HG02852 (cell line): ENCODE measurements at regions not wholly inside any gene's neighbourhood (a gene's known extent, or its start where the extent isn't known, plus 50 kb on each side); places are given as distances from the start of the nearest gene placed in this dataset.

ENCODE experiments used
- ATAC-seq: cut with Tn5 transposase; IDR thresholded peaks from one replicate; pipeline ENCODE4 v1.9.1; 2021; ENCODE audit warnings: mild to moderate bottlenecking, moderate library complexity; ENCODE audit not compliant: unreplicated experiment

DNA sequence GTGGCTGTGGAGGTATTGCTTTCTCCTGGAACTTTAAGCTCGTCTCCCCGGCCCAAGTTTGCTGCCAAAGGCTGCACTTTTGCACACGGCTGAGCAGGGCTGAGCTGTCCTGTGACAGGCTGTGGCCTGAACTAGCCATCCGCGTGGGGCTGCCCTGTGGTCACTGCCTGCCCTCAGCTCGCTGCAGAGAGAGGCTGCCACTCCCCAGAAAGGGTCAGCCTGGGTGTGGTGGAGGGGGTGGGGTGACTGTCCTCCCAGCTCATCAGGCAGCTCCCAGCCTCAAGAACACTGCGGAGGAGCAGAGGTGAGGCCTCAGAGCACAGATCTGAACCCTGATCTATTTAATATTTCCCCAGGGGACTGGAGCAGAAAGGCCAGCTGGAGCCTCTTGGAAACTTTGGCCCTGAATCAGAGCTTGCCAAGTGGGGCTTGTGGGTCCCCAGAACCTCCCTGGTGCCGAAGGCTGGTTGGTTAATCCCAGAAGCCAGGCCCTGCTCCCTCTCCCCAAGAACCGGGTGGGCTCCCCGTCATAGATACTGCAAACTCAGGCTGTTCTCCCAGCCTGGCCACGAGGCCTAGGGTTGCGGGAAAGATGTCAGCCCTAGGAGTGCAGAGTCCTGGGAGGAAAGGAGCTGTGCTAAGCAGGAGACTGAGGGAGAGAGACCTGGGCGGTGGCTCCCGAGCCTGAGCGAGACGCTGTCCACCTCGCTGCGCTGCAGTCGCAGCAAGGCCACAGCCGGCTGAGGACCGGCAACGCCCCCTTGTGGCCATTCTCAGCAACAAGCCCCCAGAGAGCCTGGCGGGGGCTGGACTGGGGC is 125.1 kb upstream of the IPO9 start:
- ATAC-seq, result peak; percentile 56

DNA sequence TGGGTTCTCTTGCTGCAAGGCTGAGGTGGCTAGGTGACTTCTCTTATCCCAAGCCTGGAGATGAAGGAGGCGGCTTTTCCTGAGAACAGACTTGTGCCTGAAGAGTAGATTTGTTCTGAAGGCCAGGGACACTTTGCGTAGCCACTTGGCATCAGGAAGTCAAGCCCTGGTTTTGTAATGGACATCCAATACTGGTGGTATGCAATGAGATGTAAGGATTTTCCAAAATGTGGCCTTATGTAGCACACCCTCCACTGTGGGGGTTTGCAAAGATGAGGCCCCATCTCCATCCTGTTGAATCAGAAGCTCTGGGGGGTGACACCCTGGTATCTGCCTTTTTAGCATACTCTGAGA is 124.5 kb upstream of the IPO9 start:
- ATAC-seq, result no peak

DNA sequence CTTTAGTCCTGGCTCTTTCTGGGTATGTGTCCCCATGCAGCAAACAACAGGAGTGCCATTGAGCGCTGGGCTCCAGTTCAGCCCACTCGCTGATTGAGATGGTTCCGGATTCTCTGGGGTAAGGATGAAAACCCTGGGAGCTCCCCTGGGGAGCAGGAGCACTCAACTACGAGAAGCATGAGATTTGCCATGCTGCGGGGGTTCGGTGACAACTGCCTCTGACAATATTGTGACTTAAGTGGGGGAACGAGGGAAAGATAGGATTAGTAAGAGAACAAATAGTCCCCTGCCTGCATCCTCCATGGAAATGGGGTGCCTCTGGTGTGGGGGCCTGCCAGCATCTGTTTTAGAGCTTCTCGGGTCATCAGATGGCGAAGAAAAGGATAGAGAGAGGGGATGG is 123.6 kb upstream of the IPO9 start:
- no peak for ATAC-seq

DNA sequence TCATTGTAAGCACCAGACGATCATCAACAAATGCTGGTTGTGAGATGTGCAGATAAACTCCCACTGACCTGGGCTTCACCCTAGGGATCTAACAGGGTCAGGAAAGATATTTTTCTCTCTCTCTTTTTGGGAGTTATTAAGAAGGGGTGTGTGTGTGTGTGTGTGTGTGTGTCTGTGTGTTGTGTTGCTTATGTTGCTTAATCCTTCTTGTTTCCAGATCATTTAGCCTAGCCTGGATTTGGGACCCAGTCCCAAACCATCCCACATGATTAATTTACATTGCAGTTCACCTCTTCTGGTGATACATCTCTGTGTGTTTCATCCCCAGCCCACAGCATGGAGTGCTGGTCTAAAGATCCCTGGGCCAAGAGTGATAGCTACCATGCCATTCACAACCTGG is 122.8 kb upstream of the IPO9 start:
- ATAC-seq, result no peak

DNA sequence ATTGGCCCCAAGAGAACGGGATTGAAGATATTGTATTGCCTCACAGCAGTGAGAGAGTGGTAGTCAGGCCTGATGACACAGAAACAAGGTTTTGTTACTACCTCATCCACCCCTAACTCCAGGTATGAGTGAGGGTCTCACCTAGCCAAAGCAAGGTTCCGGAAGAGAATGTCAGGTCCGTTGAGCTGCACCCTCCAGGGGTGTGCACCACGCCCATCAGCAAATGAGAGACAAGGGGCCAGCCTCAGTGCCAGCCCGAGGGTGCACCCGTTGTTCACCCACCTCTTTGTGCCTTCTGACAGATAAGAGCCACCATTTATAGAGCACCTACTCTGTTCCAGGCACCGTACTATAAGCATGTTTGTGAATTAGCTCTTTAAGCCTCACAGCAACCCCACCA is 121.9 kb upstream of the IPO9 start:
- ATAC-seq, result no peak

DNA sequence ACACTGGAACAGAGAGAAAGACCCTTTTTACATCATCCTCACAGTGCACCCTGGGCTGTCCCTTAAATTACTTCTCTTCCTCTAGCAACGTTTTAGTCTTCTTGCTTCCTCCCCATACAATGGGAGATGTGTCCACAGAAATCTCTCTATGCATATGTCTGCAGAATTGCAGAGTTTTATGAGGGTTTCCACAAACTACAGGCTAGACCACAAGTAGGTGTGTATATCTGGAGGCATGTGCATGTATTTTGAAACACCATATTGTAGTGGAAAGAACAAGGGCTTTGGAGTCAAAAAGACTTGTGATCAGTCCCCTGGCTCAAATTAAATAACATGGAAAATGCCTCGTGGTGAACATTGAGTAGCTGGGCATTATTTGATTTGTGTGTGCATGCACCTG is 121.3 kb upstream of the IPO9 start:
- no peak for ATAC-seq

DNA sequence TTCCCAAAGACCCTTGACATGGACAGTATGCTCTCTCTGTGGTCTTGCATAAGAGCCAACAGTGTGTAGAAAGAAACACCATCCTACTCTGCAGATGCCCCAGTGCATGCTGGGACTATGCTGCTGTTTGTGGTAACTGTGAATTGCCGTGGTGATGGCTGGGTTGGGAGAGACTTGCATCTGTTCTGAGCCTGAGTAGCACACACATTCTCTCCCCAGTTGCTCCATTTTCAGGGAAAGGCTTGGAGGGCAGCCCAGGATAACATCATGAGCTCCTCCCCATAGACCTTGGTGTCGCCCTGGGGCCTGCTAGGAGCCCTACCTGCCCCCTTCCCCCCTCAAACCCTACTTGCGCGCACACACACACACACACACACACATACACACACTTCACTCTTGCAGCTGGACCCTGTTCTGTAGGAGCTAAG is 120.9 kb upstream of the IPO9 start:
- ATAC-seq, result no peak

DNA sequence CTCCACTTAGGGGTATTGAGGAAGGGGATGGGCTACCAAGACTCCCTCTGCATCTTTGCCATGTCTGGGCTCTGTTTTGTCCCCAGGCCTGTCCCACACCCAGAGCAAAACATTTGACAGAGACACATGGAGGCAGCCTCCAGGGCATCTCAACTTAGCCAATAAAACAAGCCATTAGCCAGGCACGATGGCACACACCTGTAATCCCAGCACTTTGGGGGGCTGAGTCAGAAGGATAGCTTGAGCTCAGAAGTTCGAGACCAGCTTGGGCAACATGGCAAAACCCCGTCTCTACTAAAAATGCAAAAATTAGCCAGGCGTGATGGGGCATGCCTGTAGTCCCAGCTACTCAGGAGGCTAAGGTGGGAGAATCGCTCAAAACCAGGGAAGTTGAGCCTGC is 120.3 kb upstream of the IPO9 start:
- no peak for ATAC-seq

DNA sequence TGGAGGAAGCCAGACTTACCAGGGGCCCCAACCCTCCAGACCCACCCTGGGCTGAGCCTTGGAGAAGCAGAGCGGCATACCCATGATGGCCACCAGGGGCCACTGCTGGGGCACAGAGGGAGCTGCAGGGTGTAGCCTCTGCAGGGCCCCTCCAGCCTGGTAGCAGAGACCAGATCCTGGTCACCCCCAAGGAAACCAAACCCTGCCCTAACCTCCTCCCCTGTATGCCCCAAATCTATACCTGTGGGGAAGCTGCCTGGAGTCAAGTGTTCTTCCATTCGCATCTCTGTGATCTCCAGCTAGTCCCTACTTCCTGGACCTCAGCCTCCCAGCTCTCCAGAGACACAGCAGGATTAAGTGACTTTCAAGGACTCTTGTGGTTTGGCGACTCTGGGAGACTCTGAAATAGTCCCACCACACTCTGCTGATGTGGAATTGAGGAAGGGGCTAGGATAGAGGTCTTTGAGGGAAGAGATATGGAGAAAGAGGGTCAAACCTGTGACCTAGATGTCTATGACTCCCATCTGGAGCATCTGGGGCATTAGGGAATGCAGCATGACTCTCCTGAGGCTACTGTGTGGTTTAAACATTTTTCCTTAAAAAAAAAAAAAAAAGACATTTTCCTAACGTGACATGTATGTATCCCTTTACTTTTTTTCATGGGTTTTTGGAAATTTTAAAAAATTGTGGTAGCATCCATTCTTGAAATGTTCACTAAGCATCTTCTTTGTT is 119.2 kb upstream of the IPO9 start:
- peak; percentile 81 for ATAC-seq

DNA sequence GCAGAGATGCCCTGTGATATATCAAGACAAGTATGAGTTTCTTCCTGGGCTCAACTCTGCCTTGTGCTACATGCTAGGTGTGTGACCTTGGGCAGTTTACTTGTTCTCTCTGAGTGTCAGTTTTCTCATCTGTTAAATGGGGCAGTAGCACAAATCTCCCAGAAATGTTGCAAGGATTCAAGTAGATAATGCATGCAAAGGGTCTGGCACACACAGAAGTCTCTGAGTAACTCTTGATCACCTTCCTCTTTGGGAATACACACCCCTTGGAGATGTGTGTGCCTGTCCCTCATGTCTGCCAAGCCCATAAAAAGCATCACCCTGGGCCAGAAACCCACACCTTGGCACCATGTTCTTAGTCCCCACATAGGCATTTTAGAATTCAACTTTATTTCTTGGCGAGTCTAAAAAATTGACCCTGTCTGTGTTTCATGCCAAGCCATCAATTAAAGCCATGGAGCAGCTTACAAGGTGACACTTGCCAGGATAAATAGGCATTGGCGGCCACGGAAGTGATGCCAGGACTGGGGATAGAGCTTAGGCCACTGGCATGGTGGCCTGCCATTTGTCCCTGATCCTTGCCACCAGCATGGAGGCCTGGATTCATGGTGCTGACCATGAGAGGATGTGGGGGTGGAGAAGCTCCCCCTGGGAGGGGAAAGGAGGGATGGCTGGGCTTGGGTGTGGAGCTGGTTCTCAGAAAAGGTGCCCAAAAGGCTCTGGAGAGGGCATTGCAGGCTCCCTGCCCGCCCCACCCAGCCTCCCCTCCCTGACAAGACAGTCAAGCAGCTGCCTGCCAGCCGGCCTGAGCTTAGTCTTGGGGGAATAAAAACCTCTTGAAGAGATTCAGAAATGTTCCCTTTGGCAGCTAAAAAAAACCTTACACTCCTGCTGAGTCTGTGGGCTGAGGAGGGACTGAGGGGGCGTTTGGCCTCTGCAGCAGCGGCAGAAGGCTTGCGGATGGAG is 118.0 kb upstream of the IPO9 start:
- ATAC-seq, result no peak

DNA sequence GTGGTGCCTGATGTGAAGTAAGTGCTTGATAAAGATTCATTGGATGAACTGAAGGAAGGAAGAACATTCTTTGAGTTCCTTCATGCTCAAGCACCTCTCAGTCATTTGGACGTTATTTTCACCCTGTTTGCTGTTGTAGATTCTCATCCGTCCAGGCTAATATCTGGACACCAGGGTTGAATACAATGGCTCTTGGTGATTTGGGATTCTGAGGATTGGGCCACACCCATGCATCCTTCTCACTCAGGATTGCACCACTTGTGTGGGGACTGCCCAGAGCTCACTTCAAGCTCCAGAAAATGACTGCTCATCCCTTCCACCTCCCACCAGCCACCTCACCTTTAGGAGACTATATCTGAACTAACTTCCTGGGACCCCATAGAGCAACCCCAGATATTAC is 117.1 kb upstream of the IPO9 start:
- no peak for ATAC-seq

DNA sequence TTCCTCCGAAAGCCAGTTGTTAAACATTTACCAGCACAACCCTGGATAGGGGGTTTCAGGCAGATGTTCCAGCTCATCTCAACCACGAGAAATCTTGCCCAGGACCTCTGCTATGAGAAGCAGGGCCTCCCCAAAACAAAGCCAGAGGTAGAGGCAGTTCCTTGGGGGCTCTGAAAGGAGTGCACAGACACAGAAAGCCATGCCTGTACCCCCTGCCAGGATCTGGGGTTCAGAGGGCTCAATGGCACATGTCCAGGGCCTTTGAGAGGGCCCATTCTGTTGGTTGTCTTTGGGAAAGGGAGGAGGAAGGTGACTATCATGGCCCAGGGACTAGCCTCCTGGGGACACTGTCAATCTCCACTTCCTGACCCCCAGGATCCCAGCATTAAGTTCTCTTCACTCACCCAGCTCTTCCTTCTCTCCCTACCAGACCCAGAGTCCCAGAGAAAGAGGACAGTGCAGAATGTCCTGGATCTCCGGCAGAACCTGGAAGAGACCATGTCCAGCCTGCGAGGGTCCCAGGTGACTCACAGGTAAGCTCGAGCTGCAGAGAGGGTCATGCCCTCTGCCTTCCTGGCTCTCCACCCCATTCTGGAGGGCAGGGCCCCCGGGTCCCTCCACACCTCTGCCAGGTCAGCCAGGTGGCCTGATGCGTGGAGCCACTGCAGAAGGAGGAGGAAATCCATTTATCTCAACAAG is 116.4 kb upstream of the IPO9 start:
- no peak for ATAC-seq

DNA sequence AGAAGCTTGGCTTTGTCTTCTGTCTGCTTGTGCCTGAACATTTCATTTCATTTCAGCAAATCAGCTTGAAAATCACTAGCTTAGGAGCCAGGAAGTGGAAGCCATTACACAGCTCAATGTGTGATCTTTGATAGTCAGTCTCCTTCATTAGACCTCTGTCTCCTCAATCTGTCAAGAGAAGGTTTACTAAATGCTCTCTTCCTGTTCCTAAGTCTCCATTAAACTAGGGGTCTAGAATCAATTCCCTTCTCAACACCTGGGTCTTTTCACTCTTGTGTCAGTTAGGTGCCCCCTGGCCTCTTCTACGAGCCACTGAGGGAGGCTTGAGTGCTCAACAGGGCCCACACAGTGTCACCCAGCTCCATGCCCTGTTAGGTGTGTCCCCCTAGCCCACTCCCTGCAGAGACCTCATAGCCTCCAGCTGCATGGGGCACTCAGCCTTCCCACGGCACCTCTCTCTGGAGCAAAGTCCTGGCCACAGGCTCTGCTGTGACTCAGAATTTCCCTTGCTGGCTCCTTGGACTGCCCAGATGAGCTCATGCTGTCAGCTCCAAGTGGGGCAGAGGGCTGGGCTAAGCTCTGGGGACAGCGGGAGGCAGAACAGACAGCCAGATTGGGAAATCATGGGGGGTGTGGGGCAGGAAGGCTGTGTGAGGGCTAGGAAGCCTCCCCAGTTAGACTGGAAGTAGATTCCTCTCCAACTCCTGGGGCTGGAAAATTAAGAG is 115.7 kb upstream of the IPO9 start:
- ATAC-seq, result no peak

DNA sequence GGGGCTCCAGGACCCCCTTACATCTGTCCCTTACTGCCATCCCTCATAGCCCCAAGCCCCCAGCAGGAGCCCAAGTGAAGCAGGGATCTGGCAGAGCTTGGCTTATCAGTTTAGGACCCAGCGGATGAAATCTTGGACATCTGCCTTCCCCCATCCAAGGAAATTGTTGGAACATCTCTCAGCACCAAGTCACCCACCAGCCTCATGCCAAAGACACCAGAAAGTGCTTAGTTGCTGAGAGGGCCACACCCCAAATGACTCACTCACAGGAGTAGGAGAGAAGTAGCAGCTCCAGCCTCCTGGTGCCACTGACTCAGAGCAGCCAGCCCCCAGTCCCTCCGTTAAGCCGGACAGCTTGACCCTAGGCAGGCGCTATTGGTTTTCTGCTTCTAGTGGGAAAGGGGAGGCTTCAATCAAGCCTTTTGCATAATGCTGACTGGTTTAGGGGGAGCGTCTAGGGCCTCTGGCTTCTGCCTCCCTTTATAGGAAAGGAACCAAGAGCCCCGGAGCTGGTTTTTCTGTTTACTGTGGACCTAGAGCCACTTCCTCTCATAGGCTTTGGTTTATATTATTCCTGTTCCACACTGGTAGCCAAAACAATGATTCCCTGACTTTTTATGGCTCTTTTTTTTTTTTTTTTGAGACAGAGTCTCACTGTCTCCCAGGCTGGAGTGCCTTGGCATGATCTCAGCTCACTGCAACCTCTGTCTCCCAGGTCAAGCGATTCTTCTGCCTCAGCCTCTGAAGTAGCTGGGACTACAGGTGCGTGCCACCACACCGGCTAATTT is 114.2 kb upstream of the IPO9 start:
- no peak for ATAC-seq

DNA sequence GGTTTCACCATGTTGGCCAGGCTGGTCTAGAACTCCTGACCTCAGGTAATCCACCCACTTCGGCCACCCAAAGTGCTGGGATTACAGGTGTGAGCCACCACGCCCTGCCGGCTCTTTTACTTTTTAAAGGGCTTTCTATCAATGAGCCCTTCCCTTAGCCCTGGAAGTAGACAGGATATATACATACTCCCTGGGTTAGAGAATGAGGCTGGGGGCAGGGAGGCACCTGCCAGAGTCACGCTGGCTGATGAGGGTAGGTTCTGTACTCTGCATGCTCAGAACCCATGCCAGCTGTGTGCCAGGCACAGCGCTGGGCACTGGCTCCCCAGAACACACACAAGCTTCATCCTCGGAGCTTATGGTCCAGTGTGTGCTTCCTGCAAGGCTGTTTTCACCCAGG is 113.6 kb upstream of the IPO9 start:
- ATAC-seq, result no peak

DNA sequence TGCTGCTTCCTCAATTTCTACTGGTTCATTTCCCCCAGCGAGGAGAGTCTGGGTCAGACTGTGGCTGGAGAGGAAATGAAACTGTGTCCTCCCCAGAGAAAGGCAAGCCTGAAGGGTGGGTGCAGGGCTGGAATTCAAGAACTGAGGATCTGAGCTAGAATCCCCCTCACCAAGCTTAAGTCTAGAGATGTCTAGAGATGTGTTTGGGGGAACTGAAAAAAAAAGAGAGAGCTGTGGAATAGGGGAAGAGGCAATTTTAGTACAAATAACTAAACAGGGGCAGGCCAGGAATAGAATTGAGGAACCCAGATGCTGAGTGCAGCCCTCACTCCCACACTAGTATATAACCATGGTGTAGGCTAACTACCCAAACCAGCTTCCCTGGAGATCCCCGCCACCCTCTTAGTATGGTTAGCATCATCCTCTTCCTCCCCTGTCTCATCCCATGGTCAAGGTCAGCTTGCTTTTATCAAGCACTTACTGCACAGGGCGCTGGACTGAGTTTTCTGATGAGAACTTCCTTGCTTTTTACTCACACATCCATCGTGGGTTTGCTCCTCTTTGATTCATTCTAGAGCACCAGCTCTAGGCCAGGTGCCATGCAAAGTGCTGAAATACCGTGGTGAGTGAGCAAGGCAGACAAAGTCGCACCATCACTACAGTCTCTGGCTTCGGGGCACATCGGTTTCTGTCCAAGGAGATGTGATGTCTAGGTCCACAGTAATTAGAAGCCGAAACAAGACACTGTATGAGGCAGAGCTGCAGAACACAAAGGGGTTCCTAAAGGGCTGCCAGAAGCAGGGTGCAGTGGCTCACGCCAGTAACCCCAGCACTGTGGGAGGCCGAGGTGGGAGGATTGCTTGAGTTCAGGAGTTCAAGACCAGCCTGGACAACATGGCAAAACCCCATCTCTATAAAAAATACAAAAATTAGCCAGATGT is 112.9 kb upstream of the IPO9 start:
- peak; percentile 63 for ATAC-seq

DNA sequence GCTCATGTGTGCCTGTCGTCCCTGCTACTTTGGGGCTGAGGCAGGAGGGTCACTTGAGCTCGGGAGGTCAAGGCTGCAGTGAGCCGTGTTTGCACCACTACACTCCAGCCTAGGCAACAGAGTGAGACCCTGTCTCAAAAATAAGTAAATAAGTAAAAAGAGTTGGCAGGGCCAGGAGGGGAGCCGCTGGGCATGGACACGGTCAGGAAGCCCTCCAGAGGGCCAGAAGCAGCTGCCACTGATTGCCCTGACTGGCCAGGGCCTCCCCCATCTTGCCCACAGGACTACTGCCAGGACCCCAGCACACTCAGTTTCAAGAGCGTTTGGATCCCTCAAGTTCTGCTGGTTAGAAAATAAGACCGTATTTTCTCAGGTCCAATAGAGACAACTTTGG is 112.2 kb upstream of the IPO9 start:
- ATAC-seq, result no peak

DNA sequence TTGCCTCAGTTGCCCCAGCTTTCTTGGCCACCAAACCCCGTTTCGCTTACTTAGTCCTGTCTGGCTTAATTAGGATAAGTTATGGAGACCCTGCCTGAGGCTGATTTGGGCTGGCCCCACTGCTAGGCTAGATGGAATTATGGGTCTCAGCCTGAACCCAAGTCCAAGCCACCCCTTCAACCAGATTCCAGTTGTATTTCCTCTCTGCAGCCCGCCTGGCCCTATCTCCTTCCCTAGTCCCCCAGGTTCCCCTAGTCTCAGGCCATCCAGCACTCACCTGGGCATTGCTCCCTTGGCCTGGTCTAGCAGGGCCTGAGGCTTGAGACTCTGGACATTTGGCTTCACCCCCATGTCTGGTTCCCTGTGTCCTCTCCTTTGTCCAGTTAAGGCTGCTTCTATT is 111.7 kb upstream of the IPO9 start:
- ATAC-seq, result no peak
